Neural cell (in vitro differentiated cells): ENCODE measurements at regions not wholly inside any gene's neighbourhood (a gene's known extent, or its start where the extent isn't known, plus 50 kb on each side); places are given as distances from the start of the nearest gene placed in this dataset.

Experiments
- CTCF ChIP-seq: fragments of 450-650 bp; IDR thresholded peaks from 2 replicates; pipeline ENCODE4 v1.5.1; 2014; ENCODE audit warnings: antibody characterized with exemption, mild to moderate bottlenecking, moderate library complexity; ENCODE audit not compliant: poor library complexity, severe bottlenecking
- EP300 ChIP-seq: fragments of 450-650 bp; conservative IDR thresholded peaks from 2 replicates; pipeline ENCODE4 v1.6.1; 2014; ENCODE audit warnings: antibody characterized with exemption, mild to moderate bottlenecking, moderate library complexity; ENCODE audit not compliant: poor library complexity, severe bottlenecking
- EZH2 ChIP-seq: fragments of 200-600, 300-800 bp; shearing (Covaris generic), sonication (generic); IDR thresholded peaks from 2 replicates; pipeline ENCODE4 v1.6.1; 2014; ENCODE audit warnings: antibody characterized with exemption, low read length, borderline replicate concordance, mild to moderate bottlenecking; ENCODE audit not compliant: insufficient read depth, poor library complexity, severe bottlenecking
- POLR2AphosphoS5 ChIP-seq: IDR thresholded peaks from 2 replicates; pipeline ENCODE4 v1.6.1; 2012
- REST ChIP-seq: IDR thresholded peaks from 2 replicates; pipeline ENCODE4 v1.6.1; 2012; ENCODE audit warnings: borderline replicate concordance
- SMC3 ChIP-seq: fragments of 450-650 bp; conservative IDR thresholded peaks from 2 replicates; pipeline ENCODE4 v1.6.1; 2014; ENCODE audit warnings: antibody characterized with exemption, mild to moderate bottlenecking, moderate library complexity; ENCODE audit not compliant: poor library complexity

DNA sequence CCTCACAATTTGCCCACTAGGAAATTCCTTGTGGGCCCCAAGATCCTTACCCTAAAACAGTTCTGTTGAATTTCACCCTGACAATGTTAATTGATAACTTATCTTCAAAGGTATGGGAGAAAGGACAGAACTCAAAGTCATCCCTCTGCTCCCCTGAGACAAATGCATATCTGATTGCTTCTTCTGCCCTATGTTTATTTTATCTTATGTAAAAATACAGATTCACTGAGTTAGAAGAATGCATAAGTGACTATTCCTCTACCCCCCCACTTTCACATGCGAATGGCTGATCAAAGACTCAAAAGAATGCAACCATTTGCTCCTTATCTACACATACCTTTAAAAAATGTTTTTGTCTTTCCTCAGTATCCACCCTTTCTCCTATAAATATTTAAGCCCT, 235.7 kb upstream of the SEMA3C start:
- TF ChIP-seq SMC3: no peak
- TF ChIP-seq POLR2AphosphoS5: no peak
- TF ChIP-seq EZH2: no peak
- TF ChIP-seq REST: no peak
- no peak for TF ChIP-seq CTCF
- TF ChIP-seq EP300: no peak
